ENCODE measurements at regions not wholly inside any gene's neighbourhood (a gene's known extent, or its start where the extent isn't known, plus 50 kb on each side); places are given as distances from the start of the nearest gene placed in this dataset.

DNA sequence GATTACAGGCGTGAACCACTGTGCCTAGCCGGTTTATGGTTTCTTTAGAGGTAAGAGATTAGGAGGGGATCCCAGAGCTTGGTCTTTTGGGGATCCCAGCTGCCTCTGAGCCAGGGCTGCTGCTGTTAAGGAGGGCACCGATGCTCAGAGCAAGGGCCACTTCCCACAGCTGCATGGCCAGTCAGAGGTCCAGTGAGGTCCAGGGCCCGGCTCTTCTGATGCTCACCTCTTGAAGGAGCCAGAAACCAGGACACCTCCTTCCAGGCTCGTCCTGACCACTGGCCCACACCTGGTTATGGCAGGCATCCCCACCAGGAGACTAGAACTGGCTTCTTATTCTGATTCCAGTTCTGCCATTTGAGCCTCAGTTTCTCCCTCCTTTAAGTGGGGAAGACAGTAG is 149.0 kb downstream of the TEX29 start:
- H3K4me3 ChIP-seq (ENCODE audit: low read depth, low read length): no peak overlapping the region

DNA sequence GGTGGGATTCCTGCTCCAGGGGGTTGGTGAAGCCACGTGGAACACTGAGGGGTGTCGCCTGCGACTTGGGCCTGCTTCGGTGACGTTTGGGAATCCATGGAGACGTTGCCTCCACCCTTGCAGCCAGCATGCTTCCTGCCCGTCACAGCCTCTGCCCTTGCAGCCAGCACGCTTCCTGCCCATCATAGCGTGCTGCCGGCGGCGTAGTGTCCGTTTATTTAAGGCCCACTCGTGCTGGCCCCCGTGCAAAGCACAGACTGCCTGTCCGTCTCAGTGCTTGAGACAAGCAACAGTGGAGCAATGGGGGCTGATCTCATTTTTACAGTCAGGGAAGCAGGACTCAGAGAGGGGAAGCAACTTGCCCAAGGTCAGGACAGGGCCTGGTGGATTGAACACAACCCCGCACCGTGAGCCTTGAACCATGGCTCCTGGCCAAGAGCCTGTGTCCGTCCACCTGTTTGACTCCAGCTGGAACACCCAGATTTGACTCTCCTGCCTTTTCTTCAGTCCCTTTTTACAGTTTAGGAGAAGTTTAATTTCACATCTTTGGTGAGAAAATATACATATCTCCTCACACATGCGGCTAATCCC is 149.6 kb downstream of the TEX29 start:
- H3K4me1 ChIP-seq (ENCODE audit: control insufficient read depth, insufficient read depth, low read length): no peaks in the 10 kb centered on the region
- H3K27ac ChIP-seq (ENCODE audit: low read depth, low read length): no peak overlapping the region
- no peaks in the 10 kb centered on the region for H3K36me3 ChIP-seq (ENCODE audit: control insufficient read depth, insufficient read depth, low read length)
- no peak overlapping the region for H3K9ac ChIP-seq (ENCODE audit: low read length)
- H3K27me3 ChIP-seq (ENCODE audit: control insufficient read depth, insufficient read depth, low read length): no peaks in the 10 kb centered on the region; the same call in 1 of the 2 replicates
- H3K4me3 ChIP-seq (ENCODE audit: low read depth, low read length): no peak overlapping the region
- no peaks in the 10 kb centered on the region for H3K9me3 ChIP-seq (ENCODE audit: control insufficient read depth, insufficient read depth, low read depth, low read length)

More for the DNA sequence above, 149.0 kb downstream of the TEX29 start:
- peaks cover 2% of the 10 kb centered on the region; the same call in 1 of the 2 replicates for H3K27me3 ChIP-seq (ENCODE audit: control insufficient read depth, insufficient read depth, low read length)
- H3K36me3 ChIP-seq (ENCODE audit: control insufficient read depth, insufficient read depth, low read length): no peaks in the 10 kb centered on the region
- no peak overlapping the region for H3K27ac ChIP-seq (ENCODE audit: low read depth, low read length)
- H3K9ac ChIP-seq (ENCODE audit: low read length): no peak overlapping the region
- H3K4me1 ChIP-seq (ENCODE audit: control insufficient read depth, insufficient read depth, low read length): no peaks in the 10 kb centered on the region
- H3K9me3 ChIP-seq (ENCODE audit: control insufficient read depth, insufficient read depth, low read depth, low read length): no peaks in the 10 kb centered on the region

DNA sequence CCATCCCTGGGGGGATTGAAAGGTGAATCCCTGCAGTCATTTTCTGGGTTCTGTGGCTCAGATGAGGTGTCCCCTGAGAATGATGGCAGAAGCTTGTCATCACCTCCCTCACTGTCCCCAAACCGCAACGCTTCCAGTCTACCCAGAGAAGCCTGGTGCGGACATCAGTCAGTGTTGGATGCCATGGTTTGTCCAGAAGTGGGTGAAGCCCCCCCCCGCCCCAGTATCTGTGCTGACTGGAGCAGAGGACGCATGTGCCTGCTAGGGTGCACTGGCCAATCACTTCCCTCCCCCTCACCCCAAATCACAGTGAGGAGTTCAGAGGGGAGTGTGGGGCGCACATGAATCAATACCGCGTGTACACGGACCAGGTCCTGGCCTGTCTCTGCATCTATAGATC is 150.5 kb downstream of the TEX29 start:
- no peaks in the 10 kb centered on the region; the same call in 1 of the 2 replicates for H3K27me3 ChIP-seq (ENCODE audit: control insufficient read depth, insufficient read depth, low read length)
- no peak overlapping the region for H3K9ac ChIP-seq (ENCODE audit: low read length)
- H3K27ac ChIP-seq (ENCODE audit: low read depth, low read length): no peak overlapping the region
- H3K9me3 ChIP-seq (ENCODE audit: control insufficient read depth, insufficient read depth, low read depth, low read length): no peaks in the 10 kb centered on the region
- no peaks in the 10 kb centered on the region for H3K36me3 ChIP-seq (ENCODE audit: control insufficient read depth, insufficient read depth, low read length)
- H3K4me1 ChIP-seq (ENCODE audit: control insufficient read depth, insufficient read depth, low read length): no peaks in the 10 kb centered on the region
- no peak overlapping the region for H3K4me3 ChIP-seq (ENCODE audit: low read depth, low read length)

DNA sequence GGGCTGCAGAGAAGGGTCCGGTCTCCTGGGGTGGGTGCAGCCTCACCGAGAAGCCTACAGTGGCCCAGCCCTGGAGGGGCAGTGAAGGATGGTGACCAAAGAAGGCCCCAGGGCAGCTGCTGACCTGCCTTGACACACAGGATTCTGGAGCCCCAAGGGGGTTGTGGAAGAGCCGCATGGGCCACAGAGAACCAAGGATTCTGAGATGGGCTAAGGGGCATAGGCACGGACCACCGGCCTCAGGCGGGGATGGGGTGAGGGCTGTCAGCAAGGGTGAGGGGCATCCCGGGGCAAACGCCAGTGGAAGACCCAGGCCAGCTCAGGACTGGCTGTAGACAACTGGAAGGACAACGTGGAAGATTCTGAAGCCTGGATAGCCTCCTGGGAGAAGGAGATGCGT is 151.6 kb downstream of the TEX29 start:
- Histone ChIP-seq H3K9me3 (ENCODE audit: control insufficient read depth, insufficient read depth, low read depth, low read length) (no peaks in the 10 kb centered on the region), H3K36me3 (ENCODE audit: control insufficient read depth, insufficient read depth, low read length) (no peaks in the 10 kb centered on the region), H3K4me1 (ENCODE audit: control insufficient read depth, insufficient read depth, low read length) (no peaks in the 10 kb centered on the region), H3K27ac (ENCODE audit: low read depth, low read length) (no peak overlapping the region), H3K4me3 (ENCODE audit: low read depth, low read length) (no peak overlapping the region), H3K27me3 (ENCODE audit: control insufficient read depth, insufficient read depth, low read length) (no peaks in the 10 kb centered on the region; the same call in 1 of the 2 replicates), H3K9ac (ENCODE audit: low read length) (no peak overlapping the region)

DNA sequence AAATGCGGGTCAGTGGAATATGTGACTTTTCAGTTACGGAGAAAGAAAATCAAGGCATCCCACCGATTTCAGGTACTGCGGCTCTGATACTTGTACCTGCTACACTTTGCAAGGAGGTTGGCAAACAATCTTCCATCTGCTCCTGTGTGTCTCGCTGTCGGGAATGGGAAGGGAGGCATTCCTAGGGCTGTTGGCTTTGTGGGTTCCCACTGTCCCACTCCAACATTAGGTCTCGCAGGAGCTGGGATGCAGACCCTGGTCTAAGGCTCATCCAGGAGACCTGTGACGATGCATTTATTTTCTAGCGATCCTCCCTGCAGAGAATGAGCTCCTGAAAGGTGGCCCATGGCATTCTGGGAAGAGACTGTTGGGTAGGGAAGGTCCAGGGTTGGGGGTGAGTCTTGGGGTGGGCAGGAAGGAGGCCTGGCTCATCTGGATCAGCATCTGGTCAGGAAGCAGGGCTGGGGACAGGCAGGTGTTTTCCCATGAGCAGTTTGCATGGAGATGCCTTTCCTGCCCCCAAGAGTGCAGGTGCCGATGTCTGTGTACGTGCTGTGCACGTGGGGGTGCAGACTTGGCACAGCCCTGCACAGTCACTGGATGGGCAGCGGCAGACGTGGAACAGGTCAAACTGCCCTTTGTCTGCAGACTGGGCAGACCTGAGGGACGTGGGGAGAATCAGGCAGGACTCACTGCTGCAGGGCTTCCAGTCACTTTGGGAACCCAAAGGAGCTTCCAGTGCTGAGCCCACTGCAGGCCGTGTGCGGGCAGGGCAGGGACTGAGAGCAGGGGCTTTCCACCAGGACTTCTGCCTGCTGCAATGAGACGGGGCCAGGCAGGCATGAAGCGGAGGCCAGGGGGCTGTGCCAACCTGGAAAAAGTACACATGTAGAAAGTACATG is 152.4 kb downstream of the TEX29 start:
- H3K36me3 ChIP-seq (ENCODE audit: control insufficient read depth, insufficient read depth, low read length): no peaks in the 10 kb centered on the region
- H3K4me3 ChIP-seq (ENCODE audit: low read depth, low read length): no peak overlapping the region
- no peak overlapping the region for H3K9ac ChIP-seq (ENCODE audit: low read length)
- no peak overlapping the region for H3K27ac ChIP-seq (ENCODE audit: low read depth, low read length)
- H3K9me3 ChIP-seq (ENCODE audit: control insufficient read depth, insufficient read depth, low read depth, low read length): no peaks in the 10 kb centered on the region
- H3K4me1 ChIP-seq (ENCODE audit: control insufficient read depth, insufficient read depth, low read length): no peaks in the 10 kb centered on the region
- H3K27me3 ChIP-seq (ENCODE audit: control insufficient read depth, insufficient read depth, low read length): no peaks in the 10 kb centered on the region; the same call in 1 of the 2 replicates

DNA sequence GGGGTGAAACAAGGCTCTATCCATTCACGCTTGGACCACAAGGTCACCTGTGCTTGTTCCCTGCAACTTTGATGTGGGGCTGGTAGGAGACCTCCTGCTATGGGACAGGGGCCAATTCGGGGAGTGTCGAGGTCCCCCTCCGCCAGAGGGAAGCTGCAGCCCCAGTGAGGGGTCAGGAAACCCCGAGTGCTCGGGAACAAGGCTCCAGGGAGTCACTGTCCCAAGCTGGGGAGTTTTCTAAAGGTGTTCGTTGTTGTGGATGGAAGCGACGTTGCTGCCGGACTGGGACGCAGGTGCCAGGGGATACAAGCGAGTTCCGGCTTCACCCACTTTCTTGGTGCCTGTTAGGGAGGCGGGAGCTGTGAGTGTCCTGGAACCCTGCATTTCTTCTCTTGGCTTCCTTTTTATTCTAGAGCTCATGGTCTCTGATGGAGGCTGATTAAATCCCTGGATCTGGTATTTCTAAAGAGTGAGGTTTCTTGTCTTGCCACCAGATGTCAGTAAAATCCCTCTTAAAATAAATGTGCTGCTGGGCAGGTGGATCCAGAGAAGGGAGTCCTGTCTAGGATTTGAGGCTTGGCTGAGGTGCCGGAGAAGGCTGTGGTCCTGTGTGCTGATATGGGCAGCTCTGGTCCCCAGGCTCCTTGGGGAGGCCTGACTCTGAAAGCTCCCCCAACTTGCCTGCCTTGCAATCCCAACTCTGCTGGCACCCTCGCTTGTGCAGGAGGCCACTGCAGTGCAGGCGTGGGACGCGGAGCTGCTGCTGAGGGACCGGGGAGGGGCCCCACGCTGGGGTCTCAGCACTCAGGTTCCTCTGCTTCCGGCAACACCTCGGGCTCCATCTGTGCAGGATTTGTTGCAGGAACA is 153.9 kb downstream of the TEX29 start:
- H3K9me3 ChIP-seq (ENCODE audit: control insufficient read depth, insufficient read depth, low read depth, low read length): no peaks in the 10 kb centered on the region
- H3K9ac ChIP-seq (ENCODE audit: low read length): no peak overlapping the region
- no peaks in the 10 kb centered on the region; the same call in 1 of the 2 replicates for H3K27me3 ChIP-seq (ENCODE audit: control insufficient read depth, insufficient read depth, low read length)
- H3K27ac ChIP-seq (ENCODE audit: low read depth, low read length): no peak overlapping the region
- no peaks in the 10 kb centered on the region for H3K36me3 ChIP-seq (ENCODE audit: control insufficient read depth, insufficient read depth, low read length)
- no peaks in the 10 kb centered on the region for H3K4me1 ChIP-seq (ENCODE audit: control insufficient read depth, insufficient read depth, low read length)
- no peak overlapping the region for H3K4me3 ChIP-seq (ENCODE audit: low read depth, low read length)

DNA sequence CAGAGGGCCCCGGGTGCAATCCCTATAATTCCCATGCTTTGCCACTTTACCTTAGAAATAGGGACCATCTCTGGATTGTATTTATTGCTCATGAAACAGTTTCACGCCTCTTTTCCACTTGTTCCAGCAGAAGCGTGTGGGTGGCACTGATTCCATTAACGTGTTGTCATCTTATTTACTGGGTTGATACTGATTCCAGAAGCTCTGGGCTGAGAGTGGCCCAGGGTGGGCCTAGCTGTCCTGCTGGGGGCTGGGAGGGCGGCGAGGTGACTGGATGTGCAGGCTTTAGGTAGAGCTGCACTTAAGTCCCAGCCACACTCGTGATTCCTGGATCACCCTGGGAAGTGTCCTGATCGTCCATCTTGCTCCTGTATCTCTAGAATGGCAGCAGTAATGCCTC is 155.0 kb downstream of the TEX29 start:
- Histone ChIP-seq H3K27me3 (ENCODE audit: control insufficient read depth, insufficient read depth, low read length) (no peaks in the 10 kb centered on the region; the same call in 1 of the 2 replicates), H3K36me3 (ENCODE audit: control insufficient read depth, insufficient read depth, low read length) (no peaks in the 10 kb centered on the region), H3K9ac (ENCODE audit: low read length) (no peak overlapping the region), H3K4me1 (ENCODE audit: control insufficient read depth, insufficient read depth, low read length) (no peaks in the 10 kb centered on the region), H3K9me3 (ENCODE audit: control insufficient read depth, insufficient read depth, low read depth, low read length) (no peaks in the 10 kb centered on the region), H3K27ac (ENCODE audit: low read depth, low read length) (no peak overlapping the region), H3K4me3 (ENCODE audit: low read depth, low read length) (no peak overlapping the region)

DNA sequence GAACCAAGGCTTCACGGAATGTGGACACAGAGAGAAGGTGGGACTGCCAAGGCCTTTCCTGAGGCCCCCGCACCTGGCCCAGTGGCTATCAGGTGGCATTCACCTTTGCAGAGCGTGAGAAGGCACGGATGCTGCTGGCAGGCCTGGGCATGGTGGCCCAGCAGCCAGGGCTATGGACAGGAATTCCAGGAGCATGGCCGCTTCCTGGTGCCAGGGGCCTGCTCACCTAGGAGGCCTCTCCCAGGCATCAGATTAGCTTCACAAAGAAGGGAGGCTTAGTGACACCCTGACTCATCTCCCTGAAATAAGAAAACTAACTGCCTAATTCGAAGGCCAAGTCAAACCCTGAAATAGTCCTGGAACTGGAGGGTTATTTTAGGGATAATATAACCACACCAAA is 155.8 kb downstream of the TEX29 start:
- H3K4me3 ChIP-seq (ENCODE audit: low read depth, low read length): no peak overlapping the region
- no peaks in the 10 kb centered on the region for H3K9me3 ChIP-seq (ENCODE audit: control insufficient read depth, insufficient read depth, low read depth, low read length)
- no peak overlapping the region for H3K27ac ChIP-seq (ENCODE audit: low read depth, low read length)
- no peaks in the 10 kb centered on the region; the same call in 1 of the 2 replicates for H3K27me3 ChIP-seq (ENCODE audit: control insufficient read depth, insufficient read depth, low read length)
- no peaks in the 10 kb centered on the region for H3K36me3 ChIP-seq (ENCODE audit: control insufficient read depth, insufficient read depth, low read length)
- no peaks in the 10 kb centered on the region for H3K4me1 ChIP-seq (ENCODE audit: control insufficient read depth, insufficient read depth, low read length)
- H3K9ac ChIP-seq (ENCODE audit: low read length): no peak overlapping the region

DNA sequence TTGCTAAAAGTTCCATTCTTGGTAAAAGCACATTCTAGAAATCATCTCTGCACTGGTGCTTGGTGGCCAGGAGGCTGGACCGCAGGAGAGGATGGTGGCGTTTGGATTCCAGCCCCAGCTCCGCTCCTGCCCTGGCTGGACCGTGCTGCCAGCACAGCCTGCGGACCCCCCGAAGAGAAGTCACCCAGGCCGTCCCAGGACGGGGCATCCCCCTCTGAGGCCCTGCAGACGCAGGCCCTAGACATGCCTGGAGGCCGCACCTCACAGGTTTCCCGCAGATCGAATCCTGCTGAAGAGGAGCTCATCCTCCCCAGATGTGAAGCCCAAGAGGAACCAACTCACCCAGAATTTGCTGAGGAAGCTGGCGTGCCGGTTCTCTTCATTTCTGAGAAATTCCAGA is 159.0 kb downstream of the TEX29 start:
- H3K4me1 ChIP-seq (ENCODE audit: control insufficient read depth, insufficient read depth, low read length): no peaks in the 10 kb centered on the region
- H3K9ac ChIP-seq (ENCODE audit: low read length): no peak overlapping the region
- no peak overlapping the region for H3K4me3 ChIP-seq (ENCODE audit: low read depth, low read length)
- no peaks in the 10 kb centered on the region for H3K36me3 ChIP-seq (ENCODE audit: control insufficient read depth, insufficient read depth, low read length)
- H3K9me3 ChIP-seq (ENCODE audit: control insufficient read depth, insufficient read depth, low read depth, low read length): no peaks in the 10 kb centered on the region
- H3K27ac ChIP-seq (ENCODE audit: low read depth, low read length): no peak overlapping the region
- no peaks in the 10 kb centered on the region; the same call in 1 of the 2 replicates for H3K27me3 ChIP-seq (ENCODE audit: control insufficient read depth, insufficient read depth, low read length)

DNA sequence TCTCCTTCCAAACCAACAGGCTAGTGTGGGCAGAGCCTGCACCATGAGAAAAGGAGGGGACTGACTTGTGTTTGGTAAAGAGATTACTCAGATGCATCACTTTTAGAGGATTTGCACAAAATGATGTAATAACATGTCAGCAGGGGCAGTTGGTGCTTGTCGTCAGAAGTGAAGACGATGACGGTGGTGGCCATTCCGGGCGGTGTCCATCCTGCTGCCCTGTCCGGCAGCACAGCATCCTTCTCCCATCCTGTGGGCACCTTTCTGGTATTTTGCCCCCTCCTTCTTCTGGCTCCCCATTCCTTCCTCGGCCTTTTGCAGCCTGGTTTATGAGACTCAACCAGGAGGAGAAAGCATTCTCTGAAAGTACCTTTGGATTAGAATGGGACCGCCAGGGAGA is 160.1 kb downstream of the TEX29 start:
- Histone ChIP-seq H3K4me3 (ENCODE audit: low read depth, low read length) (no peak overlapping the region), H3K36me3 (ENCODE audit: control insufficient read depth, insufficient read depth, low read length) (no peaks in the 10 kb centered on the region), H3K9ac (ENCODE audit: low read length) (no peak overlapping the region), H3K27me3 (ENCODE audit: control insufficient read depth, insufficient read depth, low read length) (no peaks in the 10 kb centered on the region; the same call in 1 of the 2 replicates), H3K9me3 (ENCODE audit: control insufficient read depth, insufficient read depth, low read depth, low read length) (no peaks in the 10 kb centered on the region), H3K4me1 (ENCODE audit: control insufficient read depth, insufficient read depth, low read length) (no peaks in the 10 kb centered on the region), H3K27ac (ENCODE audit: low read depth, low read length) (no peak overlapping the region)
